Progenitor cell of endocrine pancreas (in vitro differentiated cells): ENCODE measurements at regions not wholly inside any gene's neighbourhood (a gene's known extent, or its start where the extent isn't known, plus 50 kb on each side); places are given as distances from the start of the nearest gene placed in this dataset.

Experiments
- DNase-seq: peaks from one replicate; pipeline ENCODE4 v3.0.0; 2021; ENCODE audit warnings: low spot score; ENCODE audit not compliant: unreplicated experiment
- H3K27ac Mint-ChIP-seq: 2 replicates; pipeline ENCODE4 v1.8.0; 2021; ENCODE audit warnings: mild to moderate bottlenecking, moderate library complexity, mixed read lengths
- H3K27me3 Mint-ChIP-seq: 2 replicates; pipeline ENCODE4 v1.8.0; 2021; ENCODE audit warnings: mixed read lengths
- H3K36me3 Mint-ChIP-seq: 2 replicates; pipeline ENCODE4 v1.8.0; 2022; ENCODE audit warnings: mixed read lengths; ENCODE audit not compliant: insufficient read depth
- H3K4me1 Mint-ChIP-seq: 2 replicates; pipeline ENCODE4 v1.8.0; 2021; ENCODE audit warnings: low read depth, mixed read lengths
- H3K4me3 Mint-ChIP-seq: 2 replicates; pipeline ENCODE4 v1.8.0; 2021; ENCODE audit warnings: low read depth, mild to moderate bottlenecking, moderate library complexity, mixed read lengths
- H3K9me3 Mint-ChIP-seq: 2 replicates; pipeline ENCODE4 v1.8.0; 2021; ENCODE audit warnings: low read depth, mixed read lengths
- CTCF ChIP-seq: fragments of 200-600 bp; sonication (generic); IDR thresholded peaks from one replicate; pipeline ENCODE4 v1.5.0; 2021; ENCODE audit warnings: antibody characterized with exemption, mild to moderate bottlenecking; ENCODE audit not compliant: unreplicated experiment

- DNase-seq: no peak
- H3K36me3 Mint-ChIP-seq: no peaks in the 10 kb centered on the region
- peaks cover 3% of the 10 kb centered on the region for H3K27me3 Mint-ChIP-seq
- H3K4me1 Mint-ChIP-seq: peaks cover 2% of the 10 kb centered on the region
- no peak for TF ChIP-seq CTCF
- no peak overlapping the region for H3K27ac Mint-ChIP-seq
- no peak overlapping the region for H3K4me3 Mint-ChIP-seq
- H3K9me3 Mint-ChIP-seq: no peaks in the 10 kb centered on the region
Measured at GRCh38 chr5:77921094-77921768, 145.1 kb upstream of the TBCA start.

- DNase-seq: no peak
- no peaks in the 10 kb centered on the region for H3K36me3 Mint-ChIP-seq
Measured at GRCh38 chr5:77920359-77921058, 144.4 kb upstream of the TBCA start.

GRCh38 chr5:77915346-77915745, 139.2 kb upstream of the TBCA start:
- TF ChIP-seq CTCF: no peak
- H3K27me3 Mint-ChIP-seq: peaks cover 8% of the 10 kb centered on the region
- H3K27ac Mint-ChIP-seq: no peak overlapping the region
- no peaks in the 10 kb centered on the region for H3K36me3 Mint-ChIP-seq
- DNase-seq: no peak
- peaks cover 9% of the 10 kb centered on the region for H3K9me3 Mint-ChIP-seq
- no peaks in the 10 kb centered on the region for H3K4me1 Mint-ChIP-seq
- no peak overlapping the region for H3K4me3 Mint-ChIP-seq

More at GRCh38 chr5:77920359-77921058, 144.4 kb upstream of the TBCA start:
- no peak overlapping the region for H3K27ac Mint-ChIP-seq
- no peak for TF ChIP-seq CTCF
- peaks cover 3% of the 10 kb centered on the region for H3K27me3 Mint-ChIP-seq
- no peak overlapping the region for H3K4me3 Mint-ChIP-seq
- H3K4me1 Mint-ChIP-seq: peaks cover 2% of the 10 kb centered on the region
- H3K9me3 Mint-ChIP-seq: no peaks in the 10 kb centered on the region

GRCh38 chr5:77912721-77913120, 136.6 kb upstream of the TBCA start:
- H3K4me1 Mint-ChIP-seq: no peaks in the 10 kb centered on the region
- H3K36me3 Mint-ChIP-seq: no peaks in the 10 kb centered on the region
- H3K4me3 Mint-ChIP-seq: no peak overlapping the region
- no peak for TF ChIP-seq CTCF
- H3K27me3 Mint-ChIP-seq: peaks cover 8% of the 10 kb centered on the region
- H3K27ac Mint-ChIP-seq: no peak overlapping the region
- DNase-seq: no peak
- H3K9me3 Mint-ChIP-seq: peaks cover 9% of the 10 kb centered on the region

GRCh38 chr5:77910602-77911188, 134.6 kb upstream of the TBCA start:
- Mint-ChIP-seq H3K4me3 (no peak overlapping the region), H3K27me3 (peaks cover 12% of the 10 kb centered on the region), H3K9me3 (peaks cover 9% of the 10 kb centered on the region), H3K4me1 (no peaks in the 10 kb centered on the region), H3K27ac (no peak overlapping the region), H3K36me3 (no peaks in the 10 kb centered on the region)
- TF ChIP-seq CTCF: no peak
- no peak for DNase-seq
